Stimulated activated CD4-positive, alpha-beta T cell treated with anti-CD3 and anti-CD28 coated beads, TNF-alpha, amount 100 ng/mL, for 24 hours (primary cell): ENCODE measurements at regions not wholly inside any gene's neighbourhood (a gene's known extent, or its start where the extent isn't known, plus 50 kb on each side); places are given as distances from the start of the nearest gene placed in this dataset.

Experiments used
- DNase-seq, 3 experiments: peaks; one replicate each; pipeline ENCODE4 v3.0.0-alpha.2; 2020; ENCODE audit warnings: low read depth in 3 of 3

DNA sequence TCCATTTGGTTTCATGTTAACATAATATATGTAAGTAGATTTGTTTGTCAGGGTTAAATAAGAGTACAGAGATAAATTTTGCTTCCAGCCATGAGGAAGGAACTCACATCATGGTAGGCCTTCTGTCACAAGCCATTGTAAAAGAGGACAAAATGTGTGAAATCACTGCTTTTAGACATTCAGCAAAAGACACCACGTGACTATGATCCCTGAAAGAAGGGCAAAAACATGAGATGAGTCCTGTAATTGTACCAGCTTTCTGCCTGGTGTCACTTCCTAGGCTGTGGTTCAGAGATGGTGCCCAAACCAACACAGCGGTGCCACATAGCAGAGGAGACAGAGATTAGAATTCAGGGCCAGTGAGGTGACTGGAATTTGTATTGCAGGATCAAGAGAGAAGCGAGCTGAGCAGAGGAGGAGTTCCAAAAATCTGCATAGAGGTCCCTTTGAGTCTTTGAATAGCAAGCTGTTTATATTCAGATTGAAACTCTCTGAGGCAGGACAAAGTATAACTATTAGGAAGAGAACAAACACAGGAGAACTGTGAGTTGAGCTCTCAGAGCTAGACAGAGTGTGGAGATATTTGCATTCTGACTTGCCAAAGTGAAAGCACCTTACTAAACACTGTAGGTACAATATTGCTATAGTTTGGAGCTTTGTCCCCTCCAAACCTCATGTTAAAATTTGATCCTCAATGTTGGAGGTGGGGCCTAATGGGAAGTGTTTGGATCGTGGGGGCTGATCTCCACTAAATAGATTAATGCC lies 52.6 kb upstream of the PDE7B start:
- DNase-seq = no peak
